ENCODE measurements at regions not wholly inside any gene's neighbourhood (a gene's known extent, or its start where the extent isn't known, plus 50 kb on each side); places are given as distances from the start of the nearest gene placed in this dataset.

GRCh38 chr9:86483496-86483895 lies 129.3 kb upstream of the TUT7 start:
- TF ChIP-seq, protein P1, sequence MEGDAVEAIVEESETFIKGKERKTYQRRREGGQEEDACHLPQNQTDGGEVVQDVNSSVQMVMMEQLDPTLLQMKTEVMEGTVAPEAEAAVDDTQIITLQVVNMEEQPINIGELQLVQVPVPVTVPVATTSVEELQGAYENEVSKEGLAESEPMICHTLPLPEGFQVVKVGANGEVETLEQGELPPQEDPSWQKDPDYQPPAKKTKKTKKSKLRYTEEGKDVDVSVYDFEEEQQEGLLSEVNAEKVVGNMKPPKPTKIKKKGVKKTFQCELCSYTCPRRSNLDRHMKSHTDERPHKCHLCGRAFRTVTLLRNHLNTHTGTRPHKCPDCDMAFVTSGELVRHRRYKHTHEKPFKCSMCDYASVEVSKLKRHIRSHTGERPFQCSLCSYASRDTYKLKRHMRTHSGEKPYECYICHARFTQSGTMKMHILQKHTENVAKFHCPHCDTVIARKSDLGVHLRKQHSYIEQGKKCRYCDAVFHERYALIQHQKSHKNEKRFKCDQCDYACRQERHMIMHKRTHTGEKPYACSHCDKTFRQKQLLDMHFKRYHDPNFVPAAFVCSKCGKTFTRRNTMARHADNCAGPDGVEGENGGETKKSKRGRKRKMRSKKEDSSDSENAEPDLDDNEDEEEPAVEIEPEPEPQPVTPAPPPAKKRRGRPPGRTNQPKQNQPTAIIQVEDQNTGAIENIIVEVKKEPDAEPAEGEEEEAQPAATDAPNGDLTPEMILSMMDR (IDR thresholded peaks at IDR 0.05; ENCODE audit: low read length) = no peak
- no peak for TF ChIP-seq EZH2 (IDR thresholded peaks at IDR 0.05; ENCODE audit: borderline replicate concordance, low read length)

Data from OCI-LY1 (cell line).